ENCODE measurements at regions not wholly inside any gene's neighbourhood (a gene's known extent, or its start where the extent isn't known, plus 50 kb on each side); places are given as distances from the start of the nearest gene placed in this dataset.

- Histone ChIP-seq H3K4me3 (no peak overlapping the region), H3K9me3 (no peaks in the 10 kb centered on the region), H3K4me1 (no peaks in the 10 kb centered on the region), H3K36me3 (no peaks in the 10 kb centered on the region), H3K27ac (no peak overlapping the region), H3K27me3 (no peaks in the 10 kb centered on the region)
- no peak for ATAC-seq (ENCODE audit: low FRiP score in 2 of 2)
- WGBS, 2 donors = 82 to 92% methylated on average over 1 of the region's 1 CpG
- no peak for DNase-seq
- TF ChIP-seq, protein P1, sequence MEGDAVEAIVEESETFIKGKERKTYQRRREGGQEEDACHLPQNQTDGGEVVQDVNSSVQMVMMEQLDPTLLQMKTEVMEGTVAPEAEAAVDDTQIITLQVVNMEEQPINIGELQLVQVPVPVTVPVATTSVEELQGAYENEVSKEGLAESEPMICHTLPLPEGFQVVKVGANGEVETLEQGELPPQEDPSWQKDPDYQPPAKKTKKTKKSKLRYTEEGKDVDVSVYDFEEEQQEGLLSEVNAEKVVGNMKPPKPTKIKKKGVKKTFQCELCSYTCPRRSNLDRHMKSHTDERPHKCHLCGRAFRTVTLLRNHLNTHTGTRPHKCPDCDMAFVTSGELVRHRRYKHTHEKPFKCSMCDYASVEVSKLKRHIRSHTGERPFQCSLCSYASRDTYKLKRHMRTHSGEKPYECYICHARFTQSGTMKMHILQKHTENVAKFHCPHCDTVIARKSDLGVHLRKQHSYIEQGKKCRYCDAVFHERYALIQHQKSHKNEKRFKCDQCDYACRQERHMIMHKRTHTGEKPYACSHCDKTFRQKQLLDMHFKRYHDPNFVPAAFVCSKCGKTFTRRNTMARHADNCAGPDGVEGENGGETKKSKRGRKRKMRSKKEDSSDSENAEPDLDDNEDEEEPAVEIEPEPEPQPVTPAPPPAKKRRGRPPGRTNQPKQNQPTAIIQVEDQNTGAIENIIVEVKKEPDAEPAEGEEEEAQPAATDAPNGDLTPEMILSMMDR (IDR thresholded peaks at IDR 0.05) = no peak
- TF ChIP-seq POLR2A (IDR thresholded peaks at IDR 0.05) (no peak), EP300 (IDR thresholded peaks at IDR 0.05) (no peak), POLR2AphosphoS5 (IDR thresholded peaks at IDR 0.05) (no peak)
Observed at GRCh38 chr2:205898744-205899143, 187.2 kb downstream of the INO80D start.

- Histone ChIP-seq H3K4me3 (no peak overlapping the region), H3K27ac (no peak overlapping the region), H3K36me3 (no peaks in the 10 kb centered on the region), H3K9me3 (no peaks in the 10 kb centered on the region), H3K27me3 (no peaks in the 10 kb centered on the region), H3K4me1 (peaks cover 0 to 5% (median 2%) of the 10 kb centered on the region in 4 donors)
- WGBS, 2 donors = 62 to 64% methylated on average over 9 of the region's 9 CpGs
- DNase-seq (no peak), ATAC-seq (ENCODE audit: low FRiP score in 2 of 2) (no peak)
- no peak for TF ChIP-seq EP300 (IDR thresholded peaks at IDR 0.05)
- no peak for TF ChIP-seq POLR2AphosphoS5 (IDR thresholded peaks at IDR 0.05)
- TF ChIP-seq, protein P1 (IDR thresholded peaks at IDR 0.05) = no peak
- TF ChIP-seq POLR2A (IDR thresholded peaks at IDR 0.05) = no peak
Observed at GRCh38 chr2:205895981-205896655, 189.9 kb downstream of the INO80D start.

GRCh38 chr2:205892665-205893259, 193.2 kb downstream of the INO80D start:
- DNase-seq (no peak), ATAC-seq (ENCODE audit: low FRiP score in 2 of 2) (no peak)
- Histone ChIP-seq H3K36me3 (no peaks in the 10 kb centered on the region), H3K9me3 (no peaks in the 10 kb centered on the region), H3K4me1 (peaks cover 0 to 5% (median 2%) of the 10 kb centered on the region in 4 donors), H3K27ac (no peak overlapping the region), H3K4me3 (no peak overlapping the region), H3K27me3 (no peaks in the 10 kb centered on the region)
- TF ChIP-seq, protein P1 (IDR thresholded peaks at IDR 0.05) = no peak
- TF ChIP-seq POLR2AphosphoS5 (IDR thresholded peaks at IDR 0.05) = no peak
- no peak for TF ChIP-seq EP300 (IDR thresholded peaks at IDR 0.05)
- no peak for TF ChIP-seq POLR2A (IDR thresholded peaks at IDR 0.05)
- WGBS, 2 donors = 86 to 90% methylated on average over 17 of the region's 17 CpGs

- H3K27me3 ChIP-seq = no peaks in the 10 kb centered on the region
- WGBS, 2 donors = 48 to 61% methylated on average over 10 of the region's 10 CpGs
- H3K4me3 ChIP-seq = no peak overlapping the region
- DNase-seq (peak in 1 of 2 donors; percentile 70), ATAC-seq (ENCODE audit: low FRiP score in 2 of 2) (no peak)
- H3K27ac ChIP-seq = no peak overlapping the region
- no peaks in the 10 kb centered on the region for H3K36me3 ChIP-seq
- TF ChIP-seq EP300 (IDR thresholded peaks at IDR 0.05) (no peak), POLR2AphosphoS5 (IDR thresholded peaks at IDR 0.05) (no peak), POLR2A (IDR thresholded peaks at IDR 0.05) (no peak)
- TF ChIP-seq, protein P1 (IDR thresholded peaks at IDR 0.05) = no peak
- peaks cover 0 to 5% (median 2%) of the 10 kb centered on the region in 4 donors for H3K4me1 ChIP-seq
- no peaks in the 10 kb centered on the region for H3K9me3 ChIP-seq
Observed at GRCh38 chr2:205892251-205892655, 193.7 kb downstream of the INO80D start.
